HFF-Myc (cell line): ENCODE measurements at regions not wholly inside any gene's neighbourhood (a gene's known extent, or its start where the extent isn't known, plus 50 kb on each side); places are given as distances from the start of the nearest gene placed in this dataset.

Experiments
- DNase-seq: peaks from one replicate; pipeline ENCODE4 v3.0.0-alpha.2; 2011; ENCODE audit warnings: low read depth; ENCODE audit errors: extremely low read depth
- H3K4me3 ChIP-seq: replicated peaks from 2 replicates; pipeline ENCODE4 v1.5.1; 2011; ENCODE audit warnings: low read depth, mild to moderate bottlenecking, control low read depth, low read length
- CTCF ChIP-seq: IDR thresholded peaks from 2 replicates; pipeline ENCODE4 v1.5.1; 2012; ENCODE audit warnings: mild to moderate bottlenecking, low read depth, low read length, control low read depth; ENCODE audit errors: missing control alignments

GRCh38 chr5:4420681-4421080 is 719.4 kb upstream of the ADAMTS16 start:
- no peak for TF ChIP-seq CTCF
- no peak overlapping the region for H3K4me3 ChIP-seq
- no peak for DNase-seq

- TF ChIP-seq CTCF, result no peak
- no peak overlapping the region for H3K4me3 ChIP-seq
- no peak for DNase-seq
Observed at GRCh38 chr5:4422247-4422646, 717.9 kb upstream of the ADAMTS16 start.

GRCh38 chr5:4424895-4425294 is 715.2 kb upstream of the ADAMTS16 start:
- H3K4me3 ChIP-seq, result no peak overlapping the region
- TF ChIP-seq CTCF, result no peak
- no peak for DNase-seq

GRCh38 chr5:4440536-4440935 is 699.6 kb upstream of the ADAMTS16 start:
- H3K4me3 ChIP-seq, result no peak overlapping the region
- TF ChIP-seq CTCF, result no peak
- no peak for DNase-seq

- TF ChIP-seq CTCF, result no peak
- no peak for DNase-seq
- no peak overlapping the region for H3K4me3 ChIP-seq
Observed at GRCh38 chr5:4442221-4442620, 697.9 kb upstream of the ADAMTS16 start.

- no peak for DNase-seq
- no peak for TF ChIP-seq CTCF
- H3K4me3 ChIP-seq, result no peak overlapping the region
Observed at GRCh38 chr5:4447657-4448056, 692.5 kb upstream of the ADAMTS16 start.

GRCh38 chr5:4453655-4454054 is 686.5 kb upstream of the ADAMTS16 start:
- H3K4me3 ChIP-seq, result no peak overlapping the region
- no peak for TF ChIP-seq CTCF
- DNase-seq, result no peak
